Lower leg skin (tissue), 3 donors: ENCODE measurements at regions not wholly inside any gene's neighbourhood (a gene's known extent, or its start where the extent isn't known, plus 50 kb on each side); places are given as distances from the start of the nearest gene placed in this dataset.

Experiments
- POLR2A ChIP-seq, 2 donors: fragments of 450-650 bp; IDR thresholded peaks; one replicate each; pipeline ENCODE4 v1.6.1; 2016 to 2017; ENCODE audit warnings: antibody characterized with exemption in 2 of 2, mild to moderate bottlenecking in 1 of 2, moderate library complexity in 1 of 2
- TF ChIP-seq, protein P1 (sequence below), 3 donors: fragments of 450-650 bp; IDR thresholded peaks; one replicate each; pipeline ENCODE4 v1.5.1; 2016; ENCODE audit warnings: antibody characterized with exemption in 3 of 3, mild to moderate bottlenecking in 3 of 3, moderate library complexity in 2 of 3

DNA sequence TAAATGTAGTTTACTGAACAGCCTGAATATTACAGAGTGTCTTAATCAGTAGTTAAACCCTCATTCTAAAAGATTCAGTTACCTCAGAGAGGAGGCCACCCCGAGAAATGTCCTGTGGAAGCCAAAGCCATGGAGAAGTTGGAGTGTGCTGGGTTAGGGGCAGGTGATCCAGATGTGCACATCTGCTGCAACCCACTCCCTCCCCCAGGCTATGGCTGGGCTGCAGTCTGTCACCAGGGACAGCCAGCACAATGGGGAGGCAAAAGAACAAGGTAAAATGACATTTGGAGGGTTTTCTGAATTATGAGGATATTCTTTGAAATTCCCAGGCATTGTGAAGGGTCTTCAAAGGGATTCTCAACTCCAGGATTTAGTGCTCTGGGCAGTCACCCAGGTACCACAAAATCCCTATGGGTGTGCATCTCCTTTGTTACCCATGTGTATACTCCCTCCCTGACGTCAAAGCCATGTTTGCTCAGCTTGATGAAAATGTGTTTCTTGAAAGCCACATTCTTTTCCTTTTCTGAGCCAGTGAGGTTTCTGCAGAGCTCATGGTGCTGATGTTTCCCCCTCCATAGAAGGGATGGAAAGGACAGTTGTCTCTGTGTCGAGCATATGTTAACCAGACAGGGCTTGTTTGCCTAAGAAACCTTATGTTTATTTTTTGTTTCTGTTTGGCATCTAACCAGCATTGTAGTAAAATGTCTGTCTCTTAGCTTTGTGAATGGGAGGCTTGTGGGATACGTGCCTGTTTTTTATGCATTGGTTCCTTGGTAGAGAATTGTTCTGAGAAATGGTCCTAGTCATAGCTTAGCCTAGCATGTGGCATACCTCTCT lies 212.3 kb upstream of the TBX18 start:
- TF ChIP-seq POLR2A (IDR thresholded peaks at IDR 0.05), result no peak
- TF ChIP-seq, protein P1, sequence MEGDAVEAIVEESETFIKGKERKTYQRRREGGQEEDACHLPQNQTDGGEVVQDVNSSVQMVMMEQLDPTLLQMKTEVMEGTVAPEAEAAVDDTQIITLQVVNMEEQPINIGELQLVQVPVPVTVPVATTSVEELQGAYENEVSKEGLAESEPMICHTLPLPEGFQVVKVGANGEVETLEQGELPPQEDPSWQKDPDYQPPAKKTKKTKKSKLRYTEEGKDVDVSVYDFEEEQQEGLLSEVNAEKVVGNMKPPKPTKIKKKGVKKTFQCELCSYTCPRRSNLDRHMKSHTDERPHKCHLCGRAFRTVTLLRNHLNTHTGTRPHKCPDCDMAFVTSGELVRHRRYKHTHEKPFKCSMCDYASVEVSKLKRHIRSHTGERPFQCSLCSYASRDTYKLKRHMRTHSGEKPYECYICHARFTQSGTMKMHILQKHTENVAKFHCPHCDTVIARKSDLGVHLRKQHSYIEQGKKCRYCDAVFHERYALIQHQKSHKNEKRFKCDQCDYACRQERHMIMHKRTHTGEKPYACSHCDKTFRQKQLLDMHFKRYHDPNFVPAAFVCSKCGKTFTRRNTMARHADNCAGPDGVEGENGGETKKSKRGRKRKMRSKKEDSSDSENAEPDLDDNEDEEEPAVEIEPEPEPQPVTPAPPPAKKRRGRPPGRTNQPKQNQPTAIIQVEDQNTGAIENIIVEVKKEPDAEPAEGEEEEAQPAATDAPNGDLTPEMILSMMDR (IDR thresholded peaks at IDR 0.05), result no peak
